ENCODE measurements at regions not wholly inside any gene's neighbourhood (a gene's known extent, or its start where the extent isn't known, plus 50 kb on each side); places are given as distances from the start of the nearest gene placed in this dataset.

DNA sequence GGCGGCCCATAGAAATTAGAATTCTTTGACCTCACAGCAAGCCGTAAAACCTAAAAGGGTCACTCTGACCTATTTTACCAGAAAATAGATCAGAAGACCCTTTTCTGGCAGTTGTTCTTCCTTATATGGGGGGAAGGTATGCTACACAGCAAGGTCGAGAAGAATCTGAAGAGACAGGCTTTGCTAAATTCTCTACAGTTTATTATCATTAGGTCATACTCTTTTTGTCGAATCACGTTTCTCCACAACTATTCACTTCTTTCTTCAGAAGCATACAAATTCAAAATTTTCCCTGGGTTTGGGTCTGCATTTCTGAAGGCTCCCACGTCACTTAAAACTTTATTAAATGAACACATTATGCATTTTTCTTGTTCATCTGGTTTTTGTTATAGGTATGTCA, 229.5 kb upstream of the GRM7 start:
- TF ChIP-seq TCF4 (CRISPR knock-in tag; IDR thresholded peaks at IDR 0.05; ENCODE audit: borderline replicate concordance), result no peak
- no peak for TF ChIP-seq SNAI2 (CRISPR knock-in tag; IDR thresholded peaks at IDR 0.05)
- TF ChIP-seq, protein P1, sequence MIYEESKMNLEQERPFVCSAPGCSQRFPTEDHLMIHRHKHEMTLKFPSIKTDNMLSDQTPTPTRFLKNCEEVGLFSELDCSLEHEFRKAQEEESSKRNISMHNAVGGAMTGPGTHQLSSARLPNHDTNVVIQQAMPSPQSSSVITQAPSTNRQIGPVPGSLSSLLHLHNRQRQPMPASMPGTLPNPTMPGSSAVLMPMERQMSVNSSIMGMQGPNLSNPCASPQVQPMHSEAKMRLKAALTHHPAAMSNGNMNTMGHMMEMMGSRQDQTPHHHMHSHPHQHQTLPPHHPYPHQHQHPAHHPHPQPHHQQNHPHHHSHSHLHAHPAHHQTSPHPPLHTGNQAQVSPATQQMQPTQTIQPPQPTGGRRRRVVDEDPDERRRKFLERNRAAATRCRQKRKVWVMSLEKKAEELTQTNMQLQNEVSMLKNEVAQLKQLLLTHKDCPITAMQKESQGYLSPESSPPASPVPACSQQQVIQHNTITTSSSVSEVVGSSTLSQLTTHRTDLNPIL (CRISPR knock-in tag; IDR thresholded peaks at IDR 0.05; ENCODE audit: low read depth), result no peak
- TF ChIP-seq RARB (CRISPR knock-in tag; IDR thresholded peaks at IDR 0.05), result no peak
- no peak for TF ChIP-seq ZFP3 (CRISPR knock-in tag; IDR thresholded peaks at IDR 0.05)
- no peak for TF ChIP-seq OSR1 (CRISPR knock-in tag; IDR thresholded peaks at IDR 0.05)
- TF ChIP-seq ESRRG (CRISPR knock-in tag; IDR thresholded peaks at IDR 0.05), result no peak
- TF ChIP-seq, protein P2, sequence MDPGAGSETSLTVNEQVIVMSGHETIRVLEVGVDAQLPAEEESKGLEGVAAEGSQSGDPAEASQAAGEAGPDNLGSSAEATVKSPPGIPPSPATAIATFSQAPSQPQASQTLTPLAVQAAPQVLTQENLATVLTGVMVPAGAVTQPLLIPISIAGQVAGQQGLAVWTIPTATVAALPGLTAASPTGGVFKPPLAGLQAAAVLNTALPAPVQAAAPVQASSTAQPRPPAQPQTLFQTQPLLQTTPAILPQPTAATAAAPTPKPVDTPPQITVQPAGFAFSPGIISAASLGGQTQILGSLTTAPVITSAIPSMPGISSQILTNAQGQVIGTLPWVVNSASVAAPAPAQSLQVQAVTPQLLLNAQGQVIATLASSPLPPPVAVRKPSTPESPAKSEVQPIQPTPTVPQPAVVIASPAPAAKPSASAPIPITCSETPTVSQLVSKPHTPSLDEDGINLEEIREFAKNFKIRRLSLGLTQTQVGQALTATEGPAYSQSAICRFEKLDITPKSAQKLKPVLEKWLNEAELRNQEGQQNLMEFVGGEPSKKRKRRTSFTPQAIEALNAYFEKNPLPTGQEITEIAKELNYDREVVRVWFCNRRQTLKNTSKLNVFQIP (CRISPR knock-in tag; IDR thresholded peaks at IDR 0.05; ENCODE audit: borderline replicate concordance, low read depth), result no peak
- no peak for TF ChIP-seq ZC3H10 (CRISPR knock-in tag; IDR thresholded peaks at IDR 0.05)
- TF ChIP-seq, protein P3, sequence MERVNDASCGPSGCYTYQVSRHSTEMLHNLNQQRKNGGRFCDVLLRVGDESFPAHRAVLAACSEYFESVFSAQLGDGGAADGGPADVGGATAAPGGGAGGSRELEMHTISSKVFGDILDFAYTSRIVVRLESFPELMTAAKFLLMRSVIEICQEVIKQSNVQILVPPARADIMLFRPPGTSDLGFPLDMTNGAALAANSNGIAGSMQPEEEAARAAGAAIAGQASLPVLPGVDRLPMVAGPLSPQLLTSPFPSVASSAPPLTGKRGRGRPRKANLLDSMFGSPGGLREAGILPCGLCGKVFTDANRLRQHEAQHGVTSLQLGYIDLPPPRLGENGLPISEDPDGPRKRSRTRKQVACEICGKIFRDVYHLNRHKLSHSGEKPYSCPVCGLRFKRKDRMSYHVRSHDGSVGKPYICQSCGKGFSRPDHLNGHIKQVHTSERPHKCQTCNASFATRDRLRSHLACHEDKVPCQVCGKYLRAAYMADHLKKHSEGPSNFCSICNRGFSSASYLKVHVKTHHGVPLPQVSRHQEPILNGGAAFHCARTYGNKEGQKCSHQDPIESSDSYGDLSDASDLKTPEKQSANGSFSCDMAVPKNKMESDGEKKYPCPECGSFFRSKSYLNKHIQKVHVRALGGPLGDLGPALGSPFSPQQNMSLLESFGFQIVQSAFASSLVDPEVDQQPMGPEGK (CRISPR knock-in tag; IDR thresholded peaks at IDR 0.05; ENCODE audit: borderline replicate concordance), result no peak
- no peak for TF ChIP-seq PPARA (CRISPR knock-in tag; IDR thresholded peaks at IDR 0.05; ENCODE audit: borderline replicate concordance)
- TF ChIP-seq, protein P4, sequence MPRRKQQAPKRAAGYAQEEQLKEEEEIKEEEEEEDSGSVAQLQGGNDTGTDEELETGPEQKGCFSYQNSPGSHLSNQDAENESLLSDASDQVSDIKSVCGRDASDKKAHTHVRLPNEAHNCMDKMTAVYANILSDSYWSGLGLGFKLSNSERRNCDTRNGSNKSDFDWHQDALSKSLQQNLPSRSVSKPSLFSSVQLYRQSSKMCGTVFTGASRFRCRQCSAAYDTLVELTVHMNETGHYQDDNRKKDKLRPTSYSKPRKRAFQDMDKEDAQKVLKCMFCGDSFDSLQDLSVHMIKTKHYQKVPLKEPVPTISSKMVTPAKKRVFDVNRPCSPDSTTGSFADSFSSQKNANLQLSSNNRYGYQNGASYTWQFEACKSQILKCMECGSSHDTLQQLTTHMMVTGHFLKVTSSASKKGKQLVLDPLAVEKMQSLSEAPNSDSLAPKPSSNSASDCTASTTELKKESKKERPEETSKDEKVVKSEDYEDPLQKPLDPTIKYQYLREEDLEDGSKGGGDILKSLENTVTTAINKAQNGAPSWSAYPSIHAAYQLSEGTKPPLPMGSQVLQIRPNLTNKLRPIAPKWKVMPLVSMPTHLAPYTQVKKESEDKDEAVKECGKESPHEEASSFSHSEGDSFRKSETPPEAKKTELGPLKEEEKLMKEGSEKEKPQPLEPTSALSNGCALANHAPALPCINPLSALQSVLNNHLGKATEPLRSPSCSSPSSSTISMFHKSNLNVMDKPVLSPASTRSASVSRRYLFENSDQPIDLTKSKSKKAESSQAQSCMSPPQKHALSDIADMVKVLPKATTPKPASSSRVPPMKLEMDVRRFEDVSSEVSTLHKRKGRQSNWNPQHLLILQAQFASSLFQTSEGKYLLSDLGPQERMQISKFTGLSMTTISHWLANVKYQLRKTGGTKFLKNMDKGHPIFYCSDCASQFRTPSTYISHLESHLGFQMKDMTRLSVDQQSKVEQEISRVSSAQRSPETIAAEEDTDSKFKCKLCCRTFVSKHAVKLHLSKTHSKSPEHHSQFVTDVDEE (CRISPR knock-in tag; IDR thresholded peaks at IDR 0.05), result no peak
- no peak for TF ChIP-seq TOX (CRISPR knock-in tag; IDR thresholded peaks at IDR 0.05; ENCODE audit: borderline replicate concordance)
